ENCODE measurements at regions not wholly inside any gene's neighbourhood (a gene's known extent, or its start where the extent isn't known, plus 50 kb on each side); places are given as distances from the start of the nearest gene placed in this dataset.

DNA sequence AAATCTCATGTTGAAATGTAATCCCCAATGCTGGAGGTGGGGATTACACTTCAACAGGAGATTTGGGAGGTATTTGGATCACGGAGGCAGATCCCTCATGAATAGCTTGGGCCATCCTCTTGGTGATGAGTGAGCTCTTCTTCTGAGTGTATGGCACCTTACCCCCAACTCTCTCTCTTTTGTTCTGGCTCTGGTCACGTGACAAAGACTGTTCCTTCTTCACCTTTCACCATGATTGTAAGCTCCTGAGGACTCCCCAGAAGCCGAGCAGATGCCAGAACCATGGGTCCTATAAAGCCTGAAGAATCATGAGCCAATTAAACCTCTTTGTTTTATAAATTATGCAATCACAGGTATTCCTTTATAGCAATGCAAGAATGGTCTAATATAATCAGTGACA, 684.2 kb downstream of the LIG4 start:
- no peak overlapping the region for H3K4me3 Mint-ChIP-seq
- no peak overlapping the region for H2BK5ac ChIP-seq (ENCODE audit: insufficient read length, low read length)
- H3K18ac ChIP-seq (ENCODE audit: insufficient read length, low read depth, low read length) = no peak overlapping the region

More for the DNA sequence above, 684.2 kb downstream of the LIG4 start:
- Histone ChIP-seq H2BK20ac (ENCODE audit: low read depth, low read length, poor library complexity, severe bottlenecking) (no peak overlapping the region), H3K4me1 (ENCODE audit: insufficient read depth, low read length) (no peaks in the 10 kb centered on the region; the same call in 1 of the 2 replicates), H3K4me2 (ENCODE audit: insufficient read depth, insufficient read length, low read length) (no peak overlapping the region), H3K23ac (ENCODE audit: insufficient read length, low read depth, low read length) (no peak overlapping the region), H2BK12ac (ENCODE audit: insufficient read length, low read depth, low read length) (no peak overlapping the region), H3K79me2 (ENCODE audit: insufficient read depth, low read length) (no peaks in the 10 kb centered on the region; the same call in 1 of the 2 replicates), H4K20me1 (ENCODE audit: control insufficient read depth, insufficient read depth, insufficient read length) (no peaks in the 10 kb centered on the region), H3K23me2 (ENCODE audit: insufficient read length, low read depth, low read length, poor library complexity, severe bottlenecking) (no peaks in the 10 kb centered on the region), H4K5ac (ENCODE audit: insufficient read length, low read depth, low read length) (no peak overlapping the region), H3T11ph (ENCODE audit: low read length) (no peak overlapping the region), H3K9me3 (ENCODE audit: control insufficient read depth, low read depth, low read length) (no peaks in the 10 kb centered on the region), H3K79me1 (ENCODE audit: insufficient read depth, low read depth, low read length, poor library complexity, severe bottlenecking) (no peaks in the 10 kb centered on the region), H3K14ac (ENCODE audit: insufficient read depth, low read length) (no peak overlapping the region), H2BK15ac (ENCODE audit: low read depth, low read length) (no peak overlapping the region), H3K27ac (ENCODE audit: insufficient read length, low read depth, low read length) (no peak overlapping the region), H3K9ac (ENCODE audit: extremely low read depth, insufficient read length, low read length) (no peak overlapping the region), H2AFZ (ENCODE audit: low read length) (no peak overlapping the region), H2AK5ac (ENCODE audit: insufficient read length, low read length) (no peak overlapping the region), H3K27me3 (ENCODE audit: insufficient read depth, low read length) (no peaks in the 10 kb centered on the region), H3K4ac (ENCODE audit: low read depth, low read length) (no peak overlapping the region), H4K91ac (ENCODE audit: insufficient read length, low read depth, low read length) (no peak overlapping the region), H4K8ac (replicated peaks; ENCODE audit: insufficient read length, low read depth, low read length) (no peak overlapping the region), H2BK120ac (ENCODE audit: low read depth, low read length, poor library complexity, severe bottlenecking) (no peak overlapping the region), H3K56ac (ENCODE audit: insufficient read length, low read depth, low read length) (no peak overlapping the region)
- no CpG with 5 or more reads among the region's 3 CpGs for WGBS (ENCODE audit: extremely low coverage, insufficient read length, low lambda C conversion rate)
- no peaks in the 10 kb centered on the region for H3K27me3 Mint-ChIP-seq (ENCODE audit: low read depth)
- peaks cover 8% of the 10 kb centered on the region in 2 experiments for H3K4me1 Mint-ChIP-seq
- no peaks in the 10 kb centered on the region for H3K36me3 Mint-ChIP-seq (ENCODE audit: insufficient read depth in 1 of 3, low read depth in 3 of 3)
- no peak for DNase-seq
- TF ChIP-seq, protein P1, sequence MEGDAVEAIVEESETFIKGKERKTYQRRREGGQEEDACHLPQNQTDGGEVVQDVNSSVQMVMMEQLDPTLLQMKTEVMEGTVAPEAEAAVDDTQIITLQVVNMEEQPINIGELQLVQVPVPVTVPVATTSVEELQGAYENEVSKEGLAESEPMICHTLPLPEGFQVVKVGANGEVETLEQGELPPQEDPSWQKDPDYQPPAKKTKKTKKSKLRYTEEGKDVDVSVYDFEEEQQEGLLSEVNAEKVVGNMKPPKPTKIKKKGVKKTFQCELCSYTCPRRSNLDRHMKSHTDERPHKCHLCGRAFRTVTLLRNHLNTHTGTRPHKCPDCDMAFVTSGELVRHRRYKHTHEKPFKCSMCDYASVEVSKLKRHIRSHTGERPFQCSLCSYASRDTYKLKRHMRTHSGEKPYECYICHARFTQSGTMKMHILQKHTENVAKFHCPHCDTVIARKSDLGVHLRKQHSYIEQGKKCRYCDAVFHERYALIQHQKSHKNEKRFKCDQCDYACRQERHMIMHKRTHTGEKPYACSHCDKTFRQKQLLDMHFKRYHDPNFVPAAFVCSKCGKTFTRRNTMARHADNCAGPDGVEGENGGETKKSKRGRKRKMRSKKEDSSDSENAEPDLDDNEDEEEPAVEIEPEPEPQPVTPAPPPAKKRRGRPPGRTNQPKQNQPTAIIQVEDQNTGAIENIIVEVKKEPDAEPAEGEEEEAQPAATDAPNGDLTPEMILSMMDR (conservative IDR thresholded peaks at IDR 0.05) = no peak
- no peak overlapping the region for H3K27ac Mint-ChIP-seq
- peaks cover 0 to 5% of the 10 kb centered on the region in 2 experiments; a peak in 3 of 5 replicates for H3K9me3 Mint-ChIP-seq

All from H9 (cell line).